ENCODE measurements at regions not wholly inside any gene's neighbourhood (a gene's known extent, or its start where the extent isn't known, plus 50 kb on each side); places are given as distances from the start of the nearest gene placed in this dataset.

DNA sequence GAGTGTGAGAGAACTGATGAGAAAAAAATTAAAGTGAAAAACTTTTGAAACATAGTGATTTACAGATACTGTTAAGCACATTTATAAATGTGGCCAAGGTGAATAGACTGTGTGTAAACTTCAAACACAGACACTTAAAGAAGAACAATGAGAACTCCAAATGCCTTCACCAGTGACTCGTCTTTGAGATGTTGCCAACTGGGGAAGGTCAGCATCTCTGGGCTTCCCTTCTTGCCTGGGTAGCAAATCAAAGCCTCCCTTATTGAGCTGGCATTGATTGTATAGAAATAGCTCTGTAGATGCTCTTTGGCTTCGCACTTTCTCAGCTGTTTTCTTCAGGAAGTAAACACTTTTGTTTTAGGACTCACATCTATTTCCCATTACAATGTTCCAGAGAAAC is 177.3 kb upstream of the SGCG start:
- TF ChIP-seq, protein P1, sequence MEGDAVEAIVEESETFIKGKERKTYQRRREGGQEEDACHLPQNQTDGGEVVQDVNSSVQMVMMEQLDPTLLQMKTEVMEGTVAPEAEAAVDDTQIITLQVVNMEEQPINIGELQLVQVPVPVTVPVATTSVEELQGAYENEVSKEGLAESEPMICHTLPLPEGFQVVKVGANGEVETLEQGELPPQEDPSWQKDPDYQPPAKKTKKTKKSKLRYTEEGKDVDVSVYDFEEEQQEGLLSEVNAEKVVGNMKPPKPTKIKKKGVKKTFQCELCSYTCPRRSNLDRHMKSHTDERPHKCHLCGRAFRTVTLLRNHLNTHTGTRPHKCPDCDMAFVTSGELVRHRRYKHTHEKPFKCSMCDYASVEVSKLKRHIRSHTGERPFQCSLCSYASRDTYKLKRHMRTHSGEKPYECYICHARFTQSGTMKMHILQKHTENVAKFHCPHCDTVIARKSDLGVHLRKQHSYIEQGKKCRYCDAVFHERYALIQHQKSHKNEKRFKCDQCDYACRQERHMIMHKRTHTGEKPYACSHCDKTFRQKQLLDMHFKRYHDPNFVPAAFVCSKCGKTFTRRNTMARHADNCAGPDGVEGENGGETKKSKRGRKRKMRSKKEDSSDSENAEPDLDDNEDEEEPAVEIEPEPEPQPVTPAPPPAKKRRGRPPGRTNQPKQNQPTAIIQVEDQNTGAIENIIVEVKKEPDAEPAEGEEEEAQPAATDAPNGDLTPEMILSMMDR (IDR thresholded peaks at IDR 0.05): no peak
- no peak for TF ChIP-seq POLR2A (IDR thresholded peaks at IDR 0.05)

Measured in testis (tissue), 2 donors.